HCT116 (cell line): ENCODE measurements at regions not wholly inside any gene's neighbourhood (a gene's known extent, or its start where the extent isn't known, plus 50 kb on each side); places are given as distances from the start of the nearest gene placed in this dataset.

ENCODE experiments used
- ATAC-seq: fragments of 200-7000 bp; cut with Tn5 transposase; 2 replicates; pipeline ENCODE4 v1.9.1; 2020; ENCODE audit warnings: mild to moderate bottlenecking, moderate library complexity
- BruUV-seq: library from RNA; stranded (reverse); fragments of 400-500 nt; replicated peaks from 2 replicates; lab custom pipeline; 2021; lab: Mats Ljungman, UMichigan
- CTCF ChIA-PET: fragments of 300-600 bp; sonication (Branson Sonifier 250); formaldehyde crosslinking; loops from one replicate; lab custom pipeline; 2021; ENCODE audit warnings: antibody characterized with exemption; lab: Charles Lee
- POLR2A ChIA-PET: fragments of 300-600, 350-600 bp; sonication (Branson Sonifier 250); formaldehyde crosslinking; loops from one replicate; lab custom pipeline; 2021; ENCODE audit warnings: antibody characterized with exemption; lab: Charles Lee
- RAD21 ChIA-PET, 2 experiments: fragments of 300-600 bp; sonication (Branson Sonifier 250); formaldehyde crosslinking; loops; one replicate each; lab custom pipeline; 2023; ENCODE audit warnings: low total read pairs in 2 of 2; ENCODE audit not compliant: uncharacterized antibody in 2 of 2, unreplicated experiment in 2 of 2, low non-redundant PET in 1 of 2; lab: Charles Lee
- DNase-seq: peaks from one replicate; pipeline ENCODE4 v3.0.0-alpha.2; 2010; ENCODE audit warnings: low read depth, low spot score
- H2AFZ ChIP-seq: fragments of 200-600 bp; shearing (Covaris generic), sonication (generic); 2 replicates; pipeline ENCODE4 v1.6.1; 2017; ENCODE audit warnings: low read depth, mixed run types, mixed read lengths, antibody characterized with exemption, low read length; ENCODE audit not compliant: poor library complexity, severe bottlenecking
- H3K27ac ChIP-seq: 2 replicates; pipeline ENCODE4 v1.5.1; 2012; ENCODE audit warnings: low read depth, low read length
- H3K27me3 ChIP-seq: fragments of 200-600 bp; sonication (generic); 2 replicates; pipeline ENCODE4 v1.6.1; 2016; ENCODE audit warnings: mixed run types, low read length, mixed read lengths; ENCODE audit not compliant: insufficient read depth
- H3K36me3 ChIP-seq, 2 experiments: fragments of 200-500 bp in 1 of 2; fragments of 200-600 bp in 1 of 2; sonication (Bioruptor generic) in 1 of 2; sonication (generic) in 1 of 2; 2 replicates each; pipeline versions ENCODE4 v1.5.1 to v1.6.1; 2014 to 2016; ENCODE audit warnings: low read length in 2 of 2, inconsistent platforms in 1 of 2, mixed read lengths in 1 of 2, mixed run types in 1 of 2; ENCODE audit not compliant: insufficient read depth in 2 of 2, control insufficient read depth in 1 of 2
- H3K4me1 ChIP-seq, 2 experiments: fragments of 200-600 bp in 1 of 2; sonication (generic) in 1 of 2; 2 replicates each; pipeline versions ENCODE4 v1.5.1 to v1.6.1; 2012 to 2017; ENCODE audit warnings: low read length in 2 of 2, inconsistent platforms in 1 of 2, mild to moderate bottlenecking in 1 of 2, mixed read lengths in 1 of 2, mixed run types in 1 of 2, moderate library complexity in 1 of 2; ENCODE audit not compliant: insufficient read depth in 2 of 2, control insufficient read depth in 1 of 2
- H3K4me2 ChIP-seq: fragments of 200-600 bp; sonication (generic); 2 replicates; pipeline ENCODE4 v1.6.1; 2017; ENCODE audit warnings: mixed run types, low read length, mixed read lengths
- H3K4me3 ChIP-seq, 2 experiments: fragments of 200-600 bp in 1 of 2; sonication (generic) in 1 of 2; replicated peaks in 1 of 2; 2 replicates each; pipeline ENCODE4 v1.5.1; 2011 to 2016; ENCODE audit warnings: low read length in 2 of 2, control low read depth in 1 of 2, low read depth in 1 of 2, mild to moderate bottlenecking in 1 of 2, mixed read lengths in 1 of 2, mixed run types in 1 of 2
- H3K79me2 ChIP-seq: fragments of 200-600 bp; sonication (generic); 2 replicates; pipeline ENCODE4 v1.6.1; 2017; ENCODE audit warnings: mild to moderate bottlenecking, mixed run types, low read length, moderate library complexity, mixed read lengths; ENCODE audit not compliant: insufficient read depth
- H3K9ac ChIP-seq: fragments of 200-600 bp; sonication (generic); 2 replicates; pipeline ENCODE4 v1.6.1; 2016; ENCODE audit warnings: low read length, mixed read lengths
- H3K9me2 ChIP-seq: fragments of 200-600 bp; sonication (generic), shearing (Covaris generic); 2 replicates; pipeline ENCODE4 v1.6.1; 2017; ENCODE audit warnings: mixed run types, mild to moderate bottlenecking, moderate library complexity; ENCODE audit not compliant: insufficient read depth
- H3K9me3 ChIP-seq, 2 experiments: fragments of 200-500 bp in 1 of 2; fragments of 200-600 bp in 1 of 2; sonication (Bioruptor generic) in 1 of 2; sonication (generic) in 1 of 2; 2 replicates each; pipeline ENCODE4 v1.6.1; 2014 to 2017; ENCODE audit warnings: low read length in 2 of 2, mixed read lengths in 2 of 2, inconsistent platforms in 1 of 2, low read depth in 1 of 2, mild to moderate bottlenecking in 1 of 2, mixed run types in 1 of 2, moderate library complexity in 1 of 2; ENCODE audit not compliant: control insufficient read depth in 1 of 2, insufficient read depth in 1 of 2
- H4K20me1 ChIP-seq: fragments of 200-600 bp; sonication (generic), shearing (Covaris generic); 2 replicates; pipeline ENCODE4 v1.6.1; 2017; ENCODE audit warnings: mixed run types, mild to moderate bottlenecking, moderate library complexity; ENCODE audit not compliant: insufficient read depth
- ATF3 ChIP-seq: IDR thresholded peaks from 2 replicates; pipeline ENCODE4 v1.6.1; 2012
- CTCF ChIP-seq, 3 experiments: fragments of 200-600 bp in 1 of 3; sonication (generic) in 1 of 3; IDR thresholded peaks in 2 of 3; conservative IDR thresholded peaks in 1 of 3; 2 replicates each; pipeline ENCODE4 v1.5.1; 2012 to 2017; ENCODE audit warnings: low read depth in 2 of 3, low read length in 2 of 3, antibody characterized with exemption in 1 of 3, borderline replicate concordance in 1 of 3, control low read depth in 1 of 3, mild to moderate bottlenecking in 1 of 3, mixed read lengths in 1 of 3, mixed run types in 1 of 3, moderate library complexity in 1 of 3; ENCODE audit not compliant: insufficient read depth in 1 of 3
- ELF1 ChIP-seq: IDR thresholded peaks from 2 replicates; pipeline ENCODE4 v1.6.1; 2012; ENCODE audit warnings: low read depth, borderline replicate concordance
- JUND ChIP-seq: IDR thresholded peaks from 2 replicates; pipeline ENCODE4 v1.6.1; 2012
- MAX ChIP-seq: IDR thresholded peaks from 2 replicates; pipeline ENCODE4 v1.6.1; 2012
- SRF ChIP-seq: IDR thresholded peaks from 2 replicates; pipeline ENCODE4 v1.6.1; 2012; ENCODE audit warnings: low read depth
- ZNF274 ChIP-seq: fragments of 200-500 bp; sonication (Bioruptor generic); IDR thresholded peaks from 2 replicates; pipeline ENCODE4 v1.6.1; 2014; ENCODE audit warnings: mild to moderate bottlenecking, low read depth, low read length, inconsistent platforms
- intact Hi-C: fragments of 100-400 bp; cut with micrococcal nuclease; formaldehyde crosslinking; loops from 2 replicates; pipeline ENCODE4 v1.10.0; 2022

- Histone ChIP-seq H3K9me2 (no peaks in the 10 kb centered on the region), H3K4me2 (no peak overlapping the region), H3K27ac (no peak overlapping the region), H3K9ac (no peak overlapping the region), H4K20me1 (no peaks in the 10 kb centered on the region), H3K4me1 (no peaks in the 10 kb centered on the region), H3K36me3 (no peaks in the 10 kb centered on the region), H3K79me2 (no peaks in the 10 kb centered on the region), H2AFZ (no peak overlapping the region), H3K9me3 (peaks cover 51 to 55% of the 10 kb centered on the region in 2 experiments; a peak in 2 of 4 replicates), H3K4me3 (no peak overlapping the region), H3K27me3 (no peaks in the 10 kb centered on the region)
- RAD21 ChIA-PET, result interaction anchor here in 1 of 2 experiments (0.6 kb wide), 1 partner anchor 1155 kb away, joined by 3 read pairs; no protein-coding TSS in a partner anchor
- ATAC-seq (no peak), DNase-seq (no peak)
- no peak for TF ChIP-seq ZNF274
- no TSS peak for BruUV-seq
- POLR2A ChIA-PET, result no interaction called here
- intact Hi-C loops, result no loop called here
- CTCF ChIA-PET, result no interaction called here
Observed at GRCh38 chr16:80147026-80147655, 393.7 kb upstream of the DYNLRB2 start.

GRCh38 chr16:80144191-80144590 lies 396.6 kb upstream of the DYNLRB2 start:
- Histone ChIP-seq H3K36me3 (no peaks in the 10 kb centered on the region), H3K9me3 (peaks cover 34% of the 10 kb centered on the region in 2 experiments; a peak in 2 of 4 replicates), H4K20me1 (no peaks in the 10 kb centered on the region), H3K79me2 (no peaks in the 10 kb centered on the region), H3K4me1 (no peaks in the 10 kb centered on the region), H3K9me2 (no peaks in the 10 kb centered on the region), H2AFZ (no peak overlapping the region), H3K27me3 (no peaks in the 10 kb centered on the region), H3K27ac (no peak overlapping the region), H3K4me3 (no peak overlapping the region), H3K9ac (no peak overlapping the region), H3K4me2 (no peak overlapping the region)
- ATAC-seq (no peak), DNase-seq (no peak)
- CTCF ChIA-PET, result no interaction called here
- no TSS peak for BruUV-seq
- POLR2A ChIA-PET, result no interaction called here
- RAD21 ChIA-PET, result no interaction called here
- intact Hi-C loops, result no loop called here
- TF ChIP-seq ELF1 (no peak), ATF3 (no peak), JUND (no peak), SRF (no peak), MAX (no peak), CTCF (IDR thresholded peaks at IDR 0.05 in 2 of 3, conservative IDR thresholded peaks at IDR 0.05 in 1 of 3; ENCODE audit: borderline replicate concordance in 1 of 3, insufficient read depth in 1 of 3, low read depth in 2 of 3, low read length in 2 of 3) (no peak)
